Limb (tissue), 2 donors: ENCODE measurements at regions not wholly inside any gene's neighbourhood (a gene's known extent, or its start where the extent isn't known, plus 50 kb on each side); places are given as distances from the start of the nearest gene placed in this dataset.

Source experiments
- DNase-seq, 2 donors: peaks; one replicate each; pipeline ENCODE4 v3.0.0-alpha.2; 2016; ENCODE audit errors: extremely low spot score in 2 of 2

DNA sequence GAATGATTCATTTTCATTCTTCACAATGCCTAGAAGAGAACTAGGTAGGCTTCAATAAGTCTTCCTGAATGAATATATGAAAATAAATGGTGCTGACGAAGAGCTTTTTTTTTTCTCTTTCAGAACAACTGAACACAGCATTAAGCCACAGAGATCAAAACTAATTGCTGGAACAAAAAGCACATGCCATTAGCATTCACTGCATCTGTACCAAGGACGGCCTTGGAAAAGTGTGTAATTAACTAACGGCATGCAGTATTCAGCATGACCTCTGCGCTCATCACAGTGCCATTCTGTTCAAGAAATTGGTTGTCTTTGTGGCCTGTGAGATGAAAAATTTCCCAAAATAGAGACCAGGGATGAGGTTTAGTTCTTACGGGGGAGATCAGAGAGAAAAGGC, 99.3 kb downstream of the NUDT12 start:
- DNase-seq, result no peak

DNA sequence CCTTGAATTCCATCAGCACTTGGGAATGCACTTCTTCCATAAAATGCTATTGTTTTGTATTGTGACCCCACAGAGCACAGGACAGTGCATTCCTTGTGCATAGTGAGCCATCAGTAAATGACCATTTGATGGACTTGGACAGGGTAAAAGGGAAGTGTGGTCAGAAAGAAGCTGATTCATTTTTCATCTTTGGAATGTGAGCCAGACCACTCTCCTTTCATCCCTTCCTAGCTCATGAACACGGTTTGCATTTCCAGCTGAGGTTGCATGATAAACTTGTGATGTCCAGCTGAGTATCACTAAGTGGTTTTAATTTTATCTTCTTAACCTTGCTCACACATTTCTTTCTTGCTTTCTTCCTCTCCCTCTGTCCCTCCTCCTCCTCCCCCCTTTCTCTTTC, 101.3 kb downstream of the NUDT12 start:
- DNase-seq, result no peak

DNA sequence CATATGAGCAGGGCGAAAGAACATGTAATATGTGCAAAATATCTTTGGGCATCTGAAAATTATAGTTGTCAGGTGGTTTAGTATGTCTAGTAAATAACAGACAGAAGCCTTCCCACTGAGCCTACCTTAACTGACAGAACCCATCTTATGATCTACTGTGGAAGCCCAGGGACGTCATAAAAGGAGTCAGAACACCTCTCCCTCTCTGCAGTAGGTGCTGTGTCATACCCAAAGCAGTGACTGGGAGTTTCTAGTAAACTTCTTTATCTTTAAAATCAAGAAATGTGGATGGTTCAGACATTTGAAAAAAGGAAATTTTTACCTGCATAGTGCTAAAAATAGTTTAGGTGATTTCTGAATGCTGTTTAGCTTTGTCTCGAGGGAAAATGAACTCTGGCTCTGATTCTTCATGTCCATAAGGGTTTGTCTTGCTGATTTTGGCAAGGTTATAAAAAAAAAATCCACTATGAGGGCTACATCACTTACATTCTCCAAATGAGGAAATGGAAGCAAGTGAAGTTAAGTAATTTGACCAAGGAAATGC, 104.0 kb downstream of the NUDT12 start:
- no peak for DNase-seq

DNA sequence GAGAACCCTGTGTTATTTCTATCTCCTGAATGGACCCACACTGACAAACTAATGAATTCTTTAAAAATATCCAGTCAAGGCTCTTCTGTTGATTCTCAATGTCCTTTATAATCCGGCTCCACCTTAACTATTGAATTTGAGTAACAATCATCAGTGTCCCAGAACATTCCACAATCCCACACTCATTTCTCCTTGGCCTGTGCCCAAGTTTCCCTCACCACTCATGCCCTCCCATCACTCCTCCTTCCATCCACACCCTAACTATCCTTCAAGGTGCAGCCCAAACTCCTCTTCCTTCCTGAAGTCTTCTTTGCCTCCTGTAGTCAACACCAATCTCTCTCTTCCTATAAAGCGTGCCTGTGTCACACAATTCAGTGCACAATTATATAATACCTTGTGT, 106.1 kb downstream of the NUDT12 start:
- DNase-seq, result no peak

DNA sequence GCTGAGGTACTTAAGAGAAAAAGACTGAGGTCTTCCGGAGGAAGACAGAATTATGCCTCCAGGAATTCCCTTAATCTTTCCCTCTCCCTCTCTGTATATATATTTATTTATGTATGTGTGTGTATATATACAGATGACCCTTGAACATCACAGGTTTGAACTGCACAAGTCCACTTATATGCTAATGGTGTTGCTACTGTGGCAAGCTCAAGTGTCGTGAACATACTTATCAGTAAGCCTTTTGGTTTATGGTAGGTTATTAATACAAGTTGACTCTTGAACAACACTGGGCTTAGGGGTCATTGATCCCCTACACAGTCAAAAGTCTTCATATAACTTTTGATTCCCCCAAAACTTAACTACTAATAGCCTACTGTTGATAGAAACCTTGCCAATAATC, 106.8 kb downstream of the NUDT12 start:
- DNase-seq, result no peak

DNA sequence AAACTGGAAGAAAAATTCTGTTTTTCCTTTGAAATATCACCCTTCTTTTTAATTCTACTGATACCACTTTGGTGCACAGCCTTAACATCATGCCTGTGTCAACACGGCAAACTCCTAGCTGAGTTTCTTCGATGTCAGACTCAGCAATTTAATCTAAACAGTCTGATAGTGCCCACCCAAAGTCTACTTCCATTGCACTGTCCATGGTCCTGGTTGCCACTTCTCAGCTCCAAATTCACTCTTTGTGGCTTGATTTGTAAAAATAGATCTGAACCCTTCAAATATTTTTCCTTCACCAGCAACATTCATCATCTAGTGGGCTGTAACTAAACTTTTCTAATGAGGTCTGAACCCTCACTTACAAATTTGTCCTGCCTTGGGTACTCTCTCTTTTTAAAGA, 107.8 kb downstream of the NUDT12 start:
- no peak for DNase-seq

DNA sequence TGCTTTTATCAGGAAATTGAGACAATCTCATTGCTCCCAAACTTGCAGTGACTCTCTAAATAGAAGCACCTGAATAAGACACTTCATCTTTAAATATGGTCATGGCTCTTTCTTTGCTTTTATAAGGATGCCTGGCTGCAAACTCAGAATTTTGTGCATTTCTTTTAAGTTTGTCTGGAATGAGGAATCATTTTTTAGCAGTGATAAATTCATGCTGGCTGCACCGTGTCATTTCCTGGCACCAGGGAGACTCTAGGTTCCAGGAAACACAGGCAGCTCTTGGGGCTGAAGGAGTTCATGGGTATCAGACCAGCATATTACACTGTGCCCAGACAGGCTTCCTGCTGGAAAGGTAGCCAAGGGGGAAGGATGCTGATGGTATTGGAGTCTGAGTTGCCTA, 109.9 kb downstream of the NUDT12 start:
- DNase-seq, result no peak

DNA sequence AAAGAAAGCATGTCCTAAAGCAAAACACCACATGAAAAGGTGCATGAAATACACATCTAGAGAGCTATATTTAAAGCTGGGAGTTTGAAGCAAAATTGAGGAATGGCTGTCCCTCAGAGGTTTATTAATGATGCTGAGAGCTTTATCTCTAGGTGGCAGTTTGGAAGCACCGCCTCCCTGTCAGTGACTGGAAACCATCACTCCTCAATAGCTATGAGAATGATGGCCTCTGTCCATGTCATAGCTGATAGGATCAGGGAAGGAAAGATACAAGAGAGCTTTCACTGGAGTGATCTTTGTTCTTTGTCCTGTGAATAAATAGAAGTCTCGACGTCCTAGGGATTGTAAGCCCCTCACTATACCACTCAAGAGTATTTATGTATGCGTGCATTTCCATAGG, 110.5 kb downstream of the NUDT12 start:
- DNase-seq, result no peak

DNA sequence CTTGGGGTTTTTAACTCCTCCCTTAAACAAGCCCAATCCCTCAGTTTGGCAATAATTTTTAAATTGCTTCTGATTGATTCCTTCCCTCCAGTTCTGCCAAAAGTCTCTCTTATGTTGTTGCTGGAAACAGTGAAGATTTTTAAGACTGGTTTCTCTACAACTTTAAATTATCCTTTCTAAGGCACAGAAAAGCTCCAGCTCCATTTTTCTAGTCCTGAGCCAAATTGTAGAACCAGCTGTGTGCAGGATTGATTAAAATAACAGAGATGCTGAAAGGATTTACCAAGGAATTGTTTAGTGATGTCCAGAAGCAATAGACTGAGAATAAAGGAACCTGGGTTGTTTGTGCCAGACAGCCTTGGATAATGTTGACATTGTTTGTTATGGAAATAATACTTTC, 111.3 kb downstream of the NUDT12 start:
- no peak for DNase-seq

DNA sequence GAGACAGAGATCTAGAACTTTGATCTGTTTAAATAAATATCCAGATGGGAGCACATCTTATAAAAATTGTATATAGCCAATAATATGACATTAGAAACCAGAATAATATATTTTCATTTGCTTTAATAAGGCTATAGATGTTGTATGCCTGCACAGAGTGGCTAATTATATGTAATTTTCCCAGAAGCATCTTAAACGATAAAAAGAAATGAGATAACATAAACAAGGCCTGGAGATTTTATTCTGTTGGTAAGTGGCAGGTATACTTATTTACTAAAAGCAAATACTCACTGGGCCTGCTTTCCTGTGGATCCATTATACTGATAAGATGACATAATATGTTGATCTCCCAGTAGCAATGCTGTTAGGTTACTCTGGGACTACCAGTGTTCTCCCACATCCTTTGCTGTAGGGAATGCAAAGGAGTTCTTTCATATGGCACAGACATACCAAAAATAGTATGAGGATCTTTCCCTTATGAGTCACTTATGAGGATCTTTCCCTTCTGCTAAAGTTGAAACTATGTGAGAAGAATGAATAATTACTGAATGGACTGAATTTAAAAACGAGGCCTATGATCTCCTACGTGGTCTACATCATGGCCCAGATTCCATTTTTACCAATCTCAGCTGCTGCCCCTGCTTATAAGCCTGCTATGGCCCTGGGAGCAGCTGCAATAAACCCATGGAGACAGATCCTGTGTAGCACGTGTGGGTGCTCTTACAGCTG, 112.1 kb downstream of the NUDT12 start:
- DNase-seq, result no peak

DNA sequence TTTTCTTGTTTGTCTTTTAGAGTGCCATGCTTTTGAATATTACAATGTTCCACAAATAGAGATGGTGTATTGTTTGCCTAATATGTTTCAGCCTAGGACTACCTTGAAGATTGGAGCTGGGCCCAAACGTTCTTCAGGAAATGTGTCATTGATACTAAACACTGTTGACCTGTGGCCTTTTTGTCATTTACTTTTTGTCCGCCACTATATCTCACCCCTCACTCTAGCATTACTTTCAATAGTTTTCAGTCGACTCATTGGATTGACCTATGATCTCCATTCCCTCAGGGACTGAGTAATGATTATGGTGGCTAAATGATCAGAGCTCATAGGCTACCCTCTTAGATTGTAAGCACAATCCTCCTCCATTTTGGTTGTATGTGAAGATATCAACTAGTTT, 115.8 kb downstream of the NUDT12 start:
- DNase-seq, result no peak

DNA sequence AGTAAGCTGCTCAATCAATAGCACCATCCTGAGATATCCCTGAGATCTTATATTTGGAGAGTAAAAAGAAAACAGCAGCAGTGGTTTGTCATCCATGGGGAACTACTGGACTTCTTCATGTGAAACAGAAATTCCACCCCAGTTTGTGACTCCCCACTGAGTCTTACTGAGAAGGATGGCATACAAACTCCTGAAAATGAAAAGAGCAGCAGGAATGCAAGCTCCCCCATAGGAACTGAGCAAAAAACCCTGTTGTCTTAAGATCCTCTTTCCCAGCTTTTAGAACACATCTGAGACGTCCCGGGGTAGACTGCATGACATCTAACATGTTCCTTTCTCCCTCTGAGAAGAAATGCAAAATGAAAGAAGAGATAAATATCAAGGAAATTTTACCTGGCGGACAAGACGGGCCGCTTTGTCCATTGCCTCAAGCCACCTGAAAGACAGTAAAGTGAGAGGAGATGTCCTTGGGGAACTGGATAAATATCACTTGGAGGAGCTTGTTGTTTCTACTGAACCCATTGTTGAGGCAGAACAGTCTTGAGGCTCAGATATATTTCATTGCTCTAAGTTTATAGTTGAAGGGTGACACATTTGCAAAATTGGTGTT, 117.1 kb downstream of the NUDT12 start:
- no peak for DNase-seq

DNA sequence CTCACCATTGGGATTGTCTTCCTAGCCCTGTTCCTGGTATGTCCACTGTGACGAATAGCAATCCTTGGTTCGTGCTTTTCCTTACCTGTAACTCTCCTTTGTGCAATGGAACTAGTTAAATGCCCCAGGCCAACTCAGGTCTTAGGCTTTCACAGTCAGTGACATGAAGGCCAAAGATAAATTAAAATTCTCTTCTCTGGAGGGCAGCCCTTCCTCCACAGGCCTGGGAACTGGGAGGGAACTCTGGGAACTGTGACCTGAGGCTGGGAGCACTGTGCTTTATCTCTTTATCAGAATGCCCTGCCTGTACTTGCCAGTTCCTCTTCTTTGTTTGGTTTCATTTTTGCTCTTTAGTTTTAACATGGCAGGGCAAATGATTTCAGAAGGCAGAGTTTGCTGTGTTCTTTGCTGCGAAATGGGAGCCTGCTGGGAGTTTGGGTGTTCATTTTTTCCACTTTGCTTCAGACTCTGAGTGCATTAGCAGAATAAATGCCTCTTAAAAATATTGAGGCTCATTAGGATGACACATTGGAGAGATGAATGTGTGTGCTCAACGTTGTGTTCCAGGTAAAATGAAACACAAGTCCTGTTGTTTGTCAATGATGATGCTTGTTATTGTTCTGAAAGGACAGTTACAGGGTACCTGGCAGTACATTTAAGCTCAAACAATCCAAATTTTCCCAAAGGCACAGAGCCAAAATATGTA, 118.1 kb downstream of the NUDT12 start:
- DNase-seq, result no peak

DNA sequence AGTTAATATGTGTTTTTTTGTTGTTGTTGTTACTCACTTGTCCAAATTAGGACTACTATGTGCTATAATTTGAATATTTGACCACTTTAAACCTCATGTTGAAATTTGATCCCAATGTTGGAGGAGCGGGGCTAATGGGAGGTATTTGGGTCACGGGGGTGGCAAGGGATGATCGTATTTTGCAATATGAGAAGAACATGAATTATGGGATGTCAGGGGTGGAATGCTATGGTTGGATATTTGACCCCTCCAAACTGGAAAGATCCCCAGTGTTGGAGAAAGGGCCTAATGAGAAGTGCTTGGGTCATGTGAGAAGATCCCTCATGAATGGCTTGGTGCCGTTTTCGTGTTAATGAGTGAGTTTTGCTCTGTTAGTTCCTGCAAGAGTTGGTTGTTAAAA, 119.8 kb downstream of the NUDT12 start:
- DNase-seq, result no peak

DNA sequence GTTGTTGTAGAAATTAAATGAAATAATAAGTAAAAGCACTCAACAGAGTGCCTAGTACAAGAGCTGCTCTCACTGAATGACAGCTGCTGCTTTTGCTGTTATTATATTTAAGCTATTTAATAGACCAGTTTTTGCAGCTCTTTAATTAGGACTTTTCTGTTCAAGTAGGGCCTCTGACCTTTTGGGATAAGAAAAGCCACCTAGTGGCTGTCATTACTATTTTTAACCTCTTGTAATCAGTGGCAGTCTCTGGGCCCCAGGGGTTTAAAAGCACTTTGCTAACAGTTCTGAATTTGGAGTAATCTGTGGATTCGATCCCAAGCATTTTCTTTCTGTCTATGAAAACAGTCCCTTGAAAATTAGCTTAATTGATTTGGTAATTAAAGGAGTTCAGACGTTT, 121.1 kb downstream of the NUDT12 start:
- DNase-seq, result no peak

DNA sequence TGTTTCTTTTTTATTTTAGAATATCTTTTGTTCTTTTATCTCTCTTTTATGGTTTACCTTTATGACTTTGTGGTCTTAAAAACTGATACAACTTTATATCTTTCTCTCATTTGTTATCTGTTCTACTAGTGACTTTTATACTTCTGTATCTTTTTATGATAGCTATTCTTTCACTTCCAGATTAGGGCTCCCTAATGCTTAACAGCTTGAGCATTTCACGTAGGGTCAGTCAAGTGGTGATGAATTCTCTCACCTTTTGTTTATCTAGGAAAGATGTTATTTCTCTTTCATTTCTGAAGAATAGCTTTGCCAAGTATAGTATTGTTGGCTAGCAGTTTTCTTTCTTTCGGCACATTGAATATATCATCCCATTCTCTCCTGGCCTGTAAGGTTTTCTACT, 123.6 kb downstream of the NUDT12 start:
- no peak for DNase-seq

DNA sequence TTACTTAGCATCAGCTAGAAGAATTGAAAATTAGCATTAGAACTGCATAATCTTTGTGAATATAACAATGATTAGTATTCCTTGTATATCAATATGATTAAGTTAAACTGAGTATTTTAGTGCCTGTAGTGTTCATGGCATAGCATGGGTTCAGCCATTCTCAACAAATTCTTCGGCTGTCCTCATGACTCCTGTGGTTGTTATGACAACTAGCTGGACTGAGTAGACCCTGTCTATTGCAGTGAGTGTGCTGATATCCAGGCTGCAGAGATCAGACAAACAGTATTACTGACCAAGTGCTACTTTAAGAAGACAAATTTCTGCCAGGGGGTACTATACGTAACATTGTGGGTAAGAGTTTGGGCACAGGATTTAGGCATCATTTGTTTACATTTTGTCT, 125.9 kb downstream of the NUDT12 start:
- no peak for DNase-seq

DNA sequence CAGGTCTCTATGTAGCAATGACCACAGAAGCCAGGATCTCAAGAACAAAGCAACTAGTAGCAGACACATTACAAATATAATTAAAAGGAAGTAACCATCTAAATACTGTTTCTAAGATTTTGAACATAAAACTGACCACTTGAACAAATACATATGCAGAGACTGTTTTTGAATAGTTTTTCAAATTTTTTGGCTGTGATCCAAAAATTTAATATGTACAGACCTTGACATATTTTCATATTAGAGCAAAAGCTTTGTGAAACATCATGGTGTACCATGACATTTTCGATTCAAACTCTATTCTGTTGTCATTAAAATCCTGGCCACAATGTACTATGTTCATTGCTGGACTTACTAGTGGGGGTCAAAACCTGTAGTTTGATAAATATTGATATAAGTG, 126.5 kb downstream of the NUDT12 start:
- DNase-seq, result no peak

DNA sequence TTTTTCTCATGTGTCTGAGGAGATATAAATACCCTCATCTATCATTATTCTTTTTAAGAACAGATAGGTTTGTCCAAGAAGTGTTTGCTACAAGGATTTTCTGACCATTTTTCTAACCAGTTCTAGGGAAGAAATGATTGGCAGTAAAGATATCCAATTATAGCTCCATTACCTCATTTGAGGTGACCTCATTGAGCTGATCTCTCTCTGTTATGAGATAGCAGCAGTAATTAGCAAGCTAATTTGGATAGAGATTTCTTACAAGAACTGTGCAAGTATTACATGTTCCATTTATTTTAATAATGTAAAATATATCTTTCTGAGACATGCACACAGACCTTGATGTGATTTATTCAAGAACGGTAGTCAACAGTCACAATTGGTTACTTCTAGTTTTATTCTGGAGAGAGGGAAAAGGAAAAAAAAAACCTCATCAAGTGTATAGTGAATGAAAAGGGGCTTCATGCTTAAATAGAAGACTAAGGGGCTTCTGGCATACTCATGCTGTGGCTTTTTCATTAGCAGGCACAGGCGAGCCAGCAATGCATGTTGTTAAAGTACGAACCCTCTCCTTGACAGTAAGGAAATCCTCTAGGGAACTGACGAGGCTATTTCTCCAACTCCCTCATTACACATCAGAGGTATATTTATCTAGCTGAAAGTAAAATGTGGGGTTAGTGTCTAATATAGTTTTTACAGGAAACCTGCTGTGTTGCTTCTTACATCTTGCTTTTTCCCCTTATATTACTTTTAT, 127.3 kb downstream of the NUDT12 start:
- DNase-seq, result no peak

DNA sequence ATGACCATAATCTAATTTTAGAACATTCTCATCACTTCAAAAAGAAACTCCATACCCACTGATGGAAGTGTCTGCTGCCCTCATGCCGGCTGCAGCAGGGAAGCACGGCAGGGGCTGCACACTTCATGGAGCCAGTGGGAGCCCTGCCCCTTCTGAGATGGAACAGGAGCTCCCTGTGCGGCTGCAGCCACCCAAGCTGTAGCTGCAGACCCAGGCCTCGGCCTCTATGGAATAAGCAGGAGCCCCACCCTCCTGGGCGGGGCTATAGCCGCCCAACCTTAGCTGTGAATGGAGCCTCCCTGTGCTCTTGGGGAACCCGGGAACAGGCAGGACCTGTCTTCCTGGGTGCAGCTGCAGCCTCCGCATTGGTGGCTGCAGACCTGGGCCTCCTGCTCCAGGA, 128.5 kb downstream of the NUDT12 start:
- DNase-seq, result no peak

DNA sequence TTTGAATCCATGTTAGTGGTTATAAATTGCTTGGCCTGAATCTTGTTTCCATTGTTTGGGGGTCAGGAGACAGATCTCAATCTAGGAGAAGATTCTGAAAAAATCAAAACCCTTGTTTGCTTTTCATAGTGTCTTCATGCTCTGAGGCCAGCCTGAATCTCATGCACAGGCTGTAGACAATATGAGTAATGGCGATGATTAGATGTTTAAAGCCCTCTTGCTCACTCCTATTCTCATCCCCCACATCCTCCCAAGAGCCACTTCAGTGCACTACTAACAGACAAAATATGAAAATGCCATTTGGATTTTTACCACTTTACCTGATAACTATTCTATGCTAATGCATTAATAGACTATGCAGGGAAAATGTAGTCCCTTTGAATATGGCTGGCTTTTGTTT, 129.4 kb downstream of the NUDT12 start:
- no peak for DNase-seq

DNA sequence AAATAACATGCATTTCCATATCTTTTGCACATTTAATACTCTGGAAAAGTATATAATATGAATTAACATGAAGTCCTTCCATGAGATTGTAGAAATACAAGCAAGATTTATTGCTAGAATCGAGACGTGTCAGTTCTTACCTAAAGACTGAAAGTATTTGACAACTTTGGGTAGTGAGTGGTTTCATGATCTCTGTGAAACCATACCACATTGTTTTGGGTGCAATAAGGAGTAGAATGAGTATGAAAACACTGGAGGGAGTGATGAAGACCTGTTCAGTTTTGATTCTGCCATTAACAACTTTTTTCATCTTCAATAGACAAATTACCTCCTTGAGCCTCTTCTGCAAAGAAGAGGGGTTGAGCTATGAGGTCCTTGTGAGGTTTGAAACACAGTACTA, 133.7 kb downstream of the NUDT12 start:
- no peak for DNase-seq
